Prostate gland (tissue), 2 donors: ENCODE measurements at regions not wholly inside any gene's neighbourhood (a gene's known extent, or its start where the extent isn't known, plus 50 kb on each side); places are given as distances from the start of the nearest gene placed in this dataset.

Experiments used
- POLR2A ChIP-seq: fragments of 450-650 bp; IDR thresholded peaks from one replicate; pipeline ENCODE4 v1.6.1; 2016; ENCODE audit warnings: antibody characterized with exemption, mild to moderate bottlenecking
- TF ChIP-seq, protein P1 (sequence below), 4 experiments: fragments of 200-600 bp in 2 of 4; fragments of 450-650 bp in 2 of 4; sonication (generic) in 2 of 4; IDR thresholded peaks; 1 replicate in 3 of 4; 2 replicates in 1 of 4; pipeline ENCODE4 v1.5.1; 2016 to 2019; ENCODE audit warnings: antibody characterized with exemption in 4 of 4, mild to moderate bottlenecking in 2 of 4, moderate library complexity in 2 of 4

DNA sequence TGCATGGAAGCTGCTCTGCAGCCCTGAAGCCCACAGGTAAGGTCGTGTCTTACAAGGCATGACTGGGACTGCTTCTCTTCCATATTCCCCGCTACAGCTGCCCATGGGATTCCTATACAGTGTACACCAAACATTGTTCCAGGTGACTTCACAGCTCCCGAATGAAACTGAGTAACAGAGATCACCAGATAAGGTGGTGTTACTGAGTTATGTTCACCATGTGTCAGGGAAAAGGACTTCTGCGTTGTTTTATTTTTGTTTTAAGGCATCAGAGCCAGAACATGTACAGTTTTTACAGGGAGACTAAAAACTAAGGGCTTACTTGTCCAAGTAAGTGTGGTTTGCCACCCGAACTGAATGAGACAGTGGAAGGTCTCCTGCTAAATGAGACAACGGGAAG, 138.3 kb downstream of the CD83 start:
- TF ChIP-seq POLR2A = no peak
- TF ChIP-seq, protein P1, sequence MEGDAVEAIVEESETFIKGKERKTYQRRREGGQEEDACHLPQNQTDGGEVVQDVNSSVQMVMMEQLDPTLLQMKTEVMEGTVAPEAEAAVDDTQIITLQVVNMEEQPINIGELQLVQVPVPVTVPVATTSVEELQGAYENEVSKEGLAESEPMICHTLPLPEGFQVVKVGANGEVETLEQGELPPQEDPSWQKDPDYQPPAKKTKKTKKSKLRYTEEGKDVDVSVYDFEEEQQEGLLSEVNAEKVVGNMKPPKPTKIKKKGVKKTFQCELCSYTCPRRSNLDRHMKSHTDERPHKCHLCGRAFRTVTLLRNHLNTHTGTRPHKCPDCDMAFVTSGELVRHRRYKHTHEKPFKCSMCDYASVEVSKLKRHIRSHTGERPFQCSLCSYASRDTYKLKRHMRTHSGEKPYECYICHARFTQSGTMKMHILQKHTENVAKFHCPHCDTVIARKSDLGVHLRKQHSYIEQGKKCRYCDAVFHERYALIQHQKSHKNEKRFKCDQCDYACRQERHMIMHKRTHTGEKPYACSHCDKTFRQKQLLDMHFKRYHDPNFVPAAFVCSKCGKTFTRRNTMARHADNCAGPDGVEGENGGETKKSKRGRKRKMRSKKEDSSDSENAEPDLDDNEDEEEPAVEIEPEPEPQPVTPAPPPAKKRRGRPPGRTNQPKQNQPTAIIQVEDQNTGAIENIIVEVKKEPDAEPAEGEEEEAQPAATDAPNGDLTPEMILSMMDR (IDR thresholded peaks at IDR 0.05) = no peak
